GM12874 (cell line): ENCODE measurements at regions not wholly inside any gene's neighbourhood (a gene's known extent, or its start where the extent isn't known, plus 50 kb on each side); places are given as distances from the start of the nearest gene placed in this dataset.

Experiments used
- TF ChIP-seq, protein P1 (sequence below): IDR thresholded peaks from 2 replicates; pipeline ENCODE4 v1.5.1; 2011; ENCODE audit warnings: low read depth, mild to moderate bottlenecking, control low read depth, low read length, moderate library complexity; ENCODE audit not compliant: insufficient read depth

DNA sequence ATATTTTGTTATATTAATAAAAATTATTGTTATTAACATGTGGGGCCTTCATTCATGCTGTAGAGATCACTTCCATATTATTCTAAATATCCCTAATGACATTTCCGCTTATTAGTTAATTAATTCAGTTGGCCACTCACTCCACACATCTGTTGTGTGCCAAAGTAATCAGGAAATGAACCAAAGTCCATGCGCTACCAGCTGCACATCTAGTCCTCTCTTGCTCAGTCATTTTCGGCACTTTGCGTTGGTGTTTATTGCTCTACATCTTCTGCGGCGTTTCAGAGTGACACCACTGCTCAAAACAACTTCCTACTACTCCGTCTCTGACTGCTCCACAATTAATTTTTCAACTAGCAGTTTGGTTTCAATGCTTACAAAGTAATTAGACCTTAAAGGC lies 101.4 kb upstream of the ZFHX3 start:
- TF ChIP-seq, protein P1, sequence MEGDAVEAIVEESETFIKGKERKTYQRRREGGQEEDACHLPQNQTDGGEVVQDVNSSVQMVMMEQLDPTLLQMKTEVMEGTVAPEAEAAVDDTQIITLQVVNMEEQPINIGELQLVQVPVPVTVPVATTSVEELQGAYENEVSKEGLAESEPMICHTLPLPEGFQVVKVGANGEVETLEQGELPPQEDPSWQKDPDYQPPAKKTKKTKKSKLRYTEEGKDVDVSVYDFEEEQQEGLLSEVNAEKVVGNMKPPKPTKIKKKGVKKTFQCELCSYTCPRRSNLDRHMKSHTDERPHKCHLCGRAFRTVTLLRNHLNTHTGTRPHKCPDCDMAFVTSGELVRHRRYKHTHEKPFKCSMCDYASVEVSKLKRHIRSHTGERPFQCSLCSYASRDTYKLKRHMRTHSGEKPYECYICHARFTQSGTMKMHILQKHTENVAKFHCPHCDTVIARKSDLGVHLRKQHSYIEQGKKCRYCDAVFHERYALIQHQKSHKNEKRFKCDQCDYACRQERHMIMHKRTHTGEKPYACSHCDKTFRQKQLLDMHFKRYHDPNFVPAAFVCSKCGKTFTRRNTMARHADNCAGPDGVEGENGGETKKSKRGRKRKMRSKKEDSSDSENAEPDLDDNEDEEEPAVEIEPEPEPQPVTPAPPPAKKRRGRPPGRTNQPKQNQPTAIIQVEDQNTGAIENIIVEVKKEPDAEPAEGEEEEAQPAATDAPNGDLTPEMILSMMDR = no peak

DNA sequence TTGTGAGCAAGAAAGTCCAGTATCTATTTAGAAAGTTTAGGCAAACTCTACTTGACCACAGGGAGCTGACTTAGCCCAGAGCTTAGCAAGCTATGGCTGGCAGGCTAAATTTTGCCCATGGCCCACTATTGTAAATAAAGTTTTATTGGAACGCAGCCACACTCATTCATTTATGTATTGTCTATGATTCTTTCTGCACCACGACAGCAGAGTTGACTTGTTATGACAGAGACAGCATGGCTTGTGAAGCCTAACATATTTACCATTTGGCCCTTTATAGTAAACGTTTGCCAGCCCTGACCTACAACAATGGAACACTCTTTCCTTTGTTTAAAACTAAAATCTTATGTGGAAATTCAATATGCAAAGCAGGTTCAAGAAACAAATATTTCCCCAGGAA lies 100.0 kb upstream of the ZFHX3 start:
- TF ChIP-seq, protein P1 = no peak

DNA sequence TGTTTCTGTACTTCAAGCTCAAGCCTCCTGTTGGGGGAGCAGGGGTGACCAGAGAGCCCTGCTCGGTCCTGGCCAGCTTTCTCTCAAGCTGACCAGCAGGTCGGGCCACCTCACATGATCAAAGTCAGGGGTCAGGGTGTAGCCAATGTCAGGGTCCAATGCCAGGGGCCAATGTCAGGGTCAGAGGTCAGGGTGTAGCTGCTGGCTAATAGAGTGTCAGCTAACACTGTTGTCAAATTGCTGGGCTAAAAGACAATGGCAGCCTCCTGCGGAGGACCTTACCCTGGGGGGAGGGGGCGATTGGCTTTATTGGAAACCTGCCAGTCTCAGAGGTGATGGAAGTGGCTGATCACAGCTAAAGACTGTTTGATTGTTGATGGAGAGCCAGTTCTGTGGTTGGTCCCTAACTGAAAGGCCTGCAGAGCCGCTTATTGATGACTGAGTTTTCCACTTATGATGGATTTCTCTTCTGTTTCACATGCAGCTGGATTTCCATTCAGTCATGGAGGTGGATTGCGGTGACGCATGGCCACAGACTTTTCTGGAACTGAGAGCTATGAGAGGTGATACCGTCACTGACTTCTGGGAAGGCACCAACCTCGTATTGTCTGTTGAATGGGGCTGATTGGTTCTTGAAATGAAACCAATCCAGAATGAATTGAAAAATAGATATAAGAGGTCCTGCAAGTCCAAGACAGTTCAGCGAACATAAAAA lies 97.4 kb upstream of the ZFHX3 start:
- TF ChIP-seq, protein P1 = no peak

DNA sequence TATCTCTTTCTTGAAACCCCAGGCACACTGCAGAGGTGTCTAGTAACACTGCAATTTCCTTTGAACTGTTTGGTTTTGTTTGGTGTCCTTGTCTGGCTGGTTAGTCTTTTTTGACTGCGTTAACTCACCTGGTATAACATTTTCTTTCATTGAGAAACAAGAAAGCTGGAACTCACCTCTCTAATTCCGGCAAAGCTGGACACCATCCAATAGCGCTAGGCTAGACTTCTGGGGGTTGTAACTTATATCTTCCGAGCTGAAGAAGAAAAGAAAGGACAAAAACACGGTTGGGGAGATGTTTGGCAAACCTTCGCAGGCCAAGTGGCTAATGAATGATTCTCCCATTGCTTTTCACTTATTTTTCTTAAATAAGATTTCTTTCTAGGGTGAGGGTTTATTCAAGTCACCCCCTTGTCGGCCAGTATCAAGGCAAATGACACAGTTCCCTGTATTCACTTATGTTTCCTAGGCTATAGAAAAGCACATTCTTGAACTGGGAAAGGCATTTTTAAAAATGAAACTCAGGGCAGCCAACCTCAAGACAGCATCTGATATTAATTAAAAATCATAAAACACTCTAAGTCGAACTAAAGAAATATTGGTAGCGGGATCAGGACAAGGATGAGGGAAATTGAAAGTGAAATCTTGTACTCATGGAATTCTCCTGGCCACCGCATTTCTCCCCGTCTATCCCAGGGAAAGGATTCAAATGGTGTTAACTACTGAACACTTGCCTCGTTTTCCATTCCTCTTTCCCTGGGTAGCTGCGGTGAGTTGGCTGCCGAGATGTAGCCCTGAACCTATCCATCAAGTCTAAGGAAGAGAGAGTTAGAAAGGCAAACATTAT lies 95.9 kb upstream of the ZFHX3 start:
- TF ChIP-seq, protein P1 = no peak

DNA sequence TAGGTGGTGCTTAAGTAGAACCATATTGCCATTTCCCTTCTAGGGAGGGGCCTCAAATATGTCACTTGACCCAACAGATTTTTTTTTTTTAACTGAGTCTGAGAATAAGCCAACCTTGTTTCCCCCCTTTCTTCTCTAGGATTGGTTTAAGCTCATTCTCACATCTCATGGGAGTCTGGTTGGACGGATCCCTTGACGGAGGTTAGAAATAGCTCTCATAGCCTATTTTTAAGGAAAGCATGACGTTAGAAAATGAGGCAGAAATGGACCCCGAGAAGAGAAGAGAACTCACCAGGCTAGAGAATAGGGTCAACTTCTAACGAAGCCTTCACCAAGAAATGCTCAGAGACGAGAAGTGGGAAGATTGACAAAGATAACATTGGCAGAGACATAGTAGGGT lies 95.1 kb upstream of the ZFHX3 start:
- TF ChIP-seq, protein P1 = no peak

DNA sequence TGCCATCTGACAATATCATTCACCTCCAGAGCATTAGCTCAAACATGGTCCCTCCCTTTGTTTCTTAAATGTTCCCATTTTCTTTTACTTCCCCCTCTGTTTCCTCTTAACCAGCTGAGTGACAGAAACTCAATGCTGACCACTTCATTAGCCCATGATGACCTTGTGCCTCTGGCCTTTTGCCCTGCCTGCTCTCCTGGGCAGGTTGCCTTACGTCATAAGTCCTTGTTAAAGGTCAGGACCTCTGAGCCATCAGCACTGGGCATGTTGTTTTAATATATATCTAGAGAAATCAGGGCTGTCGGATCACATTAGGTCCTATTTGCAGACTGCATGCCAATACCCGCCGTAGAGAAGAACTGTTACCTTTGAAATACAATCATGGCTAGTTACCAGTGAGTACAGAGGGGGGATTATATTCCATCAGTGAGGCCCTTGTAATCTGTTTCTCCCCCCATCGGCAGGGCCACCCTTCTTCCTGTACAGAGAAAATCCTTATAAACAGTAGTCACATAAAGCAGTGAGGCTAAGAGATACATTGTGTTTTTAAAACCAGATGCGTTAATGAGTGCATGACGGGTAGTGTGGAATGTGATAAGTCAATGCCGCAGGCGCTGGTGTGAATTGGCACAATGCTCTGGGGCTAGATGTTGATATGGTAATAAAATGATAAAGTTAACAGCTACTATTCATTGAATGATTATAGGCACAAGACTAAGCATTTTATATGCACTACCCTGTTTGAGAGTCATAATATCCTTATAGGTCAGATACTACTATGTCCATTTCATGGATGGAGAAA lies 94.3 kb upstream of the ZFHX3 start:
- TF ChIP-seq, protein P1 = no peak

DNA sequence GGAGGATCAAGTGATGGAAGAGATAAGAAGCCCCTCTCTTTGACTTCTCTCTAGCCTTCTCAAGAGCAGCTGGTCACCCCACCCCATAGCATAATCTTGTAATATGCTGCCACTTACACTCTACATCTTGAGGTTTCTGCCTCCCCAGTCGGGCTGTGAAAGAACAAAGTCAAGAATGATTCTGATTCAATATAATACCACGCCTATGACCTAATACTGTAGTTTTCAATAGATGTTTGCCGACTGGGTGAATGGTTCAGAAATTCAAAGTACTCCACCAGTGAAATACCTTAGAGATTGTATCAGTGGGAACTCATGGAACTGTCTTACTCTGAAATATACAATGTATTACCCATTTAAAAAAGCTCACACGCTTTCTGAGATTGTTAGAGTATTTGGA lies 93.0 kb upstream of the ZFHX3 start:
- TF ChIP-seq, protein P1 = no peak
